WTC11 (cell line): ENCODE measurements at regions not wholly inside any gene's neighbourhood (a gene's known extent, or its start where the extent isn't known, plus 50 kb on each side); places are given as distances from the start of the nearest gene placed in this dataset.

Experiments used
- ELF4 ChIP-seq: sonication (generic); formaldehyde crosslinking; IDR thresholded peaks from 2 replicates; pipeline ENCODE4 v1.8.1; 2022; ENCODE audit warnings: low read depth, mild to moderate bottlenecking, moderate library complexity, missing genetic modification reagents
- ESRRA ChIP-seq: sonication (generic); formaldehyde crosslinking; IDR thresholded peaks from 2 replicates; pipeline ENCODE4 v1.8.1; 2022; ENCODE audit warnings: mild to moderate bottlenecking, missing genetic modification reagents, borderline replicate concordance
- FOXP1 ChIP-seq: sonication (generic); formaldehyde crosslinking; IDR thresholded peaks from 2 replicates; pipeline ENCODE4 v1.8.0; 2022; ENCODE audit warnings: missing genetic modification reagents, mild to moderate bottlenecking, moderate library complexity, borderline replicate concordance
- NR2C2 ChIP-seq: sonication (generic); formaldehyde crosslinking; IDR thresholded peaks from 2 replicates; pipeline ENCODE4 v1.8.0; 2022; ENCODE audit warnings: mild to moderate bottlenecking, missing genetic modification reagents
- TEAD4 ChIP-seq: sonication (generic); formaldehyde crosslinking; IDR thresholded peaks from 2 replicates; pipeline ENCODE4 v1.8.0; 2022; ENCODE audit warnings: mild to moderate bottlenecking, missing genetic modification reagents
- TP53 ChIP-seq: sonication (generic); formaldehyde crosslinking; IDR thresholded peaks from 2 replicates; pipeline ENCODE4 v1.8.1; 2023; ENCODE audit warnings: mild to moderate bottlenecking, missing genetic modification reagents
- ZNF317 ChIP-seq: sonication (generic); formaldehyde crosslinking; IDR thresholded peaks from 2 replicates; pipeline ENCODE4 v1.8.1; 2023; ENCODE audit warnings: low read depth, mild to moderate bottlenecking, moderate library complexity, missing genetic modification reagents, borderline replicate concordance
- ZNF416 ChIP-seq: fragments of 250-450 bp; sonication (Bioruptor Pico); IDR thresholded peaks from 2 replicates; pipeline ENCODE4 v1.9.0; 2021; ENCODE audit warnings: mild to moderate bottlenecking, inconsistent platforms
- TF ChIP-seq, protein P1 (sequence below): fragments of 200-600 bp; IDR thresholded peaks from 2 replicates; pipeline ENCODE4 v1.8.0; 2022; ENCODE audit warnings: antibody characterized with exemption
- TF ChIP-seq, protein P2 (sequence below): sonication (generic); formaldehyde crosslinking; IDR thresholded peaks from 2 replicates; pipeline ENCODE4 v1.8.1; 2023; ENCODE audit warnings: mild to moderate bottlenecking, missing genetic modification reagents, moderate library complexity
- TF ChIP-seq, protein P3 (sequence below): sonication (generic); formaldehyde crosslinking; IDR thresholded peaks from 2 replicates; pipeline ENCODE4 v1.8.0; 2022; ENCODE audit warnings: mild to moderate bottlenecking, missing genetic modification reagents
- TF ChIP-seq, protein P4 (sequence below): sonication (generic); formaldehyde crosslinking; IDR thresholded peaks from 2 replicates; pipeline ENCODE4 v1.8.0; 2022; ENCODE audit warnings: mild to moderate bottlenecking, missing genetic modification reagents
- TF ChIP-seq, protein P5 (sequence below): fragments of 250-450 bp; sonication (Bioruptor Pico); IDR thresholded peaks from 2 replicates; pipeline ENCODE4 v1.9.0; 2021; ENCODE audit warnings: mild to moderate bottlenecking

DNA sequence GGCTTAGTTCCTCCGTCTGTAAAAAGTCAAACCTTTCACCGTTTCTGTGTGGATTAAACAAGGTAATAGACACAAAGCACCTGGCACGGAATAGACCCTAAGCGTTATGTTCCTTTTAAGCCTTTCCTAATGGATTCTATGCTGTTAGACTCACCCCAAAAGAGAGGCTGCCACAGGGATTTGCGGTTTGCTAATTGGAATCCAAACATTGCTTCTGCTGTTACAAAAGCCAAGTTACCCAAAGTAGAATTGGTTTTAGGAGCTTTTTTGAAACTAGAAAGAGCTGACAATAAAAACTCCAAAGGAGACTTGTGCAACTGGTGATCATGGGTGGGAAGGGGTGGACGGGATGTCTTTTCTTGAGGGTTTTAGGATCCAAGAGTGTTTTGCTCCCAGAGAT lies 178.0 kb downstream of the BMP7 start:
- TF ChIP-seq, protein P1, sequence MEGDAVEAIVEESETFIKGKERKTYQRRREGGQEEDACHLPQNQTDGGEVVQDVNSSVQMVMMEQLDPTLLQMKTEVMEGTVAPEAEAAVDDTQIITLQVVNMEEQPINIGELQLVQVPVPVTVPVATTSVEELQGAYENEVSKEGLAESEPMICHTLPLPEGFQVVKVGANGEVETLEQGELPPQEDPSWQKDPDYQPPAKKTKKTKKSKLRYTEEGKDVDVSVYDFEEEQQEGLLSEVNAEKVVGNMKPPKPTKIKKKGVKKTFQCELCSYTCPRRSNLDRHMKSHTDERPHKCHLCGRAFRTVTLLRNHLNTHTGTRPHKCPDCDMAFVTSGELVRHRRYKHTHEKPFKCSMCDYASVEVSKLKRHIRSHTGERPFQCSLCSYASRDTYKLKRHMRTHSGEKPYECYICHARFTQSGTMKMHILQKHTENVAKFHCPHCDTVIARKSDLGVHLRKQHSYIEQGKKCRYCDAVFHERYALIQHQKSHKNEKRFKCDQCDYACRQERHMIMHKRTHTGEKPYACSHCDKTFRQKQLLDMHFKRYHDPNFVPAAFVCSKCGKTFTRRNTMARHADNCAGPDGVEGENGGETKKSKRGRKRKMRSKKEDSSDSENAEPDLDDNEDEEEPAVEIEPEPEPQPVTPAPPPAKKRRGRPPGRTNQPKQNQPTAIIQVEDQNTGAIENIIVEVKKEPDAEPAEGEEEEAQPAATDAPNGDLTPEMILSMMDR: no peak
- TF ChIP-seq, protein P2, sequence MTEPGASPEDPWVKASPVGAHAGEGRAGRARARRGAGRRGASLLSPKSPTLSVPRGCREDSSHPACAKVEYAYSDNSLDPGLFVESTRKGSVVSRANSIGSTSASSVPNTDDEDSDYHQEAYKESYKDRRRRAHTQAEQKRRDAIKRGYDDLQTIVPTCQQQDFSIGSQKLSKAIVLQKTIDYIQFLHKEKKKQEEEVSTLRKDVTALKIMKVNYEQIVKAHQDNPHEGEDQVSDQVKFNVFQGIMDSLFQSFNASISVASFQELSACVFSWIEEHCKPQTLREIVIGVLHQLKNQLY: no peak
- TF ChIP-seq, protein P3, sequence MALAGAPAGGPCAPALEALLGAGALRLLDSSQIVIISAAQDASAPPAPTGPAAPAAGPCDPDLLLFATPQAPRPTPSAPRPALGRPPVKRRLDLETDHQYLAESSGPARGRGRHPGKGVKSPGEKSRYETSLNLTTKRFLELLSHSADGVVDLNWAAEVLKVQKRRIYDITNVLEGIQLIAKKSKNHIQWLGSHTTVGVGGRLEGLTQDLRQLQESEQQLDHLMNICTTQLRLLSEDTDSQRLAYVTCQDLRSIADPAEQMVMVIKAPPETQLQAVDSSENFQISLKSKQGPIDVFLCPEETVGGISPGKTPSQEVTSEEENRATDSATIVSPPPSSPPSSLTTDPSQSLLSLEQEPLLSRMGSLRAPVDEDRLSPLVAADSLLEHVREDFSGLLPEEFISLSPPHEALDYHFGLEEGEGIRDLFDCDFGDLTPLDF (CRISPR knock-in tag): no peak
- TF ChIP-seq ESRRA (CRISPR knock-in tag) (no peak), ZNF416 (CRISPR knock-in tag) (no peak), NR2C2 (no peak), ZNF317 (CRISPR knock-in tag) (no peak), TP53 (CRISPR knock-in tag) (no peak), FOXP1 (CRISPR knock-in tag) (no peak), TEAD4 (CRISPR knock-in tag) (no peak), ELF4 (CRISPR knock-in tag) (no peak)
- TF ChIP-seq, protein P4, sequence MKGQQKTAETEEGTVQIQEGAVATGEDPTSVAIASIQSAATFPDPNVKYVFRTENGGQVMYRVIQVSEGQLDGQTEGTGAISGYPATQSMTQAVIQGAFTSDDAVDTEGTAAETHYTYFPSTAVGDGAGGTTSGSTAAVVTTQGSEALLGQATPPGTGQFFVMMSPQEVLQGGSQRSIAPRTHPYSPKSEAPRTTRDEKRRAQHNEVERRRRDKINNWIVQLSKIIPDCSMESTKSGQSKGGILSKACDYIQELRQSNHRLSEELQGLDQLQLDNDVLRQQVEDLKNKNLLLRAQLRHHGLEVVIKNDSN (CRISPR knock-in tag): no peak
- TF ChIP-seq, protein P5, sequence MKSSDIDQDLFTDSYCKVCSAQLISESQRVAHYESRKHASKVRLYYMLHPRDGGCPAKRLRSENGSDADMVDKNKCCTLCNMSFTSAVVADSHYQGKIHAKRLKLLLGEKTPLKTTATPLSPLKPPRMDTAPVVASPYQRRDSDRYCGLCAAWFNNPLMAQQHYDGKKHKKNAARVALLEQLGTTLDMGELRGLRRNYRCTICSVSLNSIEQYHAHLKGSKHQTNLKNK (CRISPR knock-in tag): no peak
